IPS-18a (cell line): ENCODE measurements at regions not wholly inside any gene's neighbourhood (a gene's known extent, or its start where the extent isn't known, plus 50 kb on each side); places are given as distances from the start of the nearest gene placed in this dataset.
"Not testable (repeated sequence)": the region's sequence is repeated elsewhere in the genome, so short reads cannot be mapped to it uniquely, and the experiment has no call there.

Source experiments
- H3K27ac ChIP-seq: one replicate; pipeline ENCODE4 v1.5.1; 2013; ENCODE audit warnings: low read length
- H3K27me3 ChIP-seq: one replicate; pipeline ENCODE4 v1.6.1; 2013; ENCODE audit warnings: mild to moderate bottlenecking, low read length; ENCODE audit not compliant: control insufficient read depth, insufficient read depth
- H3K36me3 ChIP-seq: one replicate; pipeline ENCODE4 v1.6.1; 2013; ENCODE audit warnings: low read depth, low read length; ENCODE audit not compliant: control insufficient read depth
- H3K4me1 ChIP-seq: one replicate; pipeline ENCODE4 v1.6.1; 2013; ENCODE audit warnings: low read depth, low read length; ENCODE audit not compliant: control insufficient read depth
- H3K4me3 ChIP-seq: one replicate; pipeline ENCODE4 v1.5.1; 2013; ENCODE audit warnings: low read length
- H3K9ac ChIP-seq: one replicate; pipeline ENCODE4 v1.6.1; 2013; ENCODE audit warnings: mild to moderate bottlenecking, low read length, moderate library complexity
- H3K9me3 ChIP-seq: one replicate; pipeline ENCODE4 v1.6.1; 2013; ENCODE audit warnings: low read depth, low read length; ENCODE audit not compliant: control insufficient read depth

- H3K27ac ChIP-seq: no peak overlapping the region
- H3K4me3 ChIP-seq: no peak overlapping the region
- H3K4me1 ChIP-seq: no peaks in the 10 kb centered on the region
- no peak overlapping the region for H3K9ac ChIP-seq
- no peaks in the 10 kb centered on the region for H3K9me3 ChIP-seq
- no peaks in the 10 kb centered on the region for H3K27me3 ChIP-seq
- no peaks in the 10 kb centered on the region for H3K36me3 ChIP-seq
These were observed 54.2 kb upstream of the DAAM1 start for GRCh38 chr14:59134307-59134706.

- no peaks in the 10 kb centered on the region for H3K4me1 ChIP-seq
- no peak overlapping the region for H3K4me3 ChIP-seq
- no peaks in the 10 kb centered on the region for H3K27me3 ChIP-seq
- H3K27ac ChIP-seq: no peak overlapping the region
- H3K9me3 ChIP-seq: no peaks in the 10 kb centered on the region
- H3K36me3 ChIP-seq: no peaks in the 10 kb centered on the region
- H3K9ac ChIP-seq: no peak overlapping the region
These were observed 51.2 kb upstream of the DAAM1 start for GRCh38 chr14:59137256-59137655.

GRCh38 chr14:59138576-59138975 is 49.9 kb upstream of the DAAM1 start:
- not testable (repeated sequence) for H3K4me1 ChIP-seq, H3K27me3 ChIP-seq, H3K27ac ChIP-seq, H3K9me3 ChIP-seq, H3K4me3 ChIP-seq, H3K9ac ChIP-seq, H3K36me3 ChIP-seq
